GM12878 (cell line): ENCODE measurements at regions not wholly inside any gene's neighbourhood (a gene's known extent, or its start where the extent isn't known, plus 50 kb on each side); places are given as distances from the start of the nearest gene placed in this dataset.

Experiments used
- ASH2L ChIP-seq: fragments of 300-600, 200-600 bp; sonication (generic); IDR thresholded peaks from 2 replicates; pipeline ENCODE4 v1.6.1; 2017; ENCODE audit warnings: low read depth, mild to moderate bottlenecking, borderline replicate concordance
- BCL3 ChIP-seq: IDR thresholded peaks from 2 replicates; pipeline ENCODE4 v1.6.1; 2011; ENCODE audit warnings: borderline replicate concordance, low read depth, mild to moderate bottlenecking, moderate library complexity, low read length; ENCODE audit not compliant: insufficient read depth, poor library complexity, severe bottlenecking
- BHLHE40 ChIP-seq, 2 experiments: fragments of 450-650 bp in 1 of 2; IDR thresholded peaks; 2 replicates each; pipeline ENCODE4 v1.6.1; 2011 to 2017; ENCODE audit warnings: low read depth in 2 of 2, borderline replicate concordance in 1 of 2, improper control_type of control experiment in 1 of 2, low read length in 1 of 2, mild to moderate bottlenecking in 1 of 2
- CREB1 ChIP-seq: IDR thresholded peaks from 2 replicates; pipeline ENCODE4 v1.6.1; 2012; ENCODE audit warnings: low read depth, mild to moderate bottlenecking, inconsistent platforms
- ETV6 ChIP-seq, 2 experiments: fragments of 450-650 bp in 1 of 2; IDR thresholded peaks in 1 of 2; conservative IDR thresholded peaks in 1 of 2; 2 replicates each; pipeline ENCODE4 v1.6.1; 2014; ENCODE audit warnings: antibody characterized with exemption in 1 of 2, borderline replicate concordance in 1 of 2, low read depth in 1 of 2, mild to moderate bottlenecking in 1 of 2, moderate library complexity in 1 of 2
- IKZF1 ChIP-seq: fragments of 450-650 bp; conservative IDR thresholded peaks from 2 replicates; pipeline ENCODE4 v1.6.1; 2017; ENCODE audit warnings: antibody characterized with exemption, mild to moderate bottlenecking
- JUNB ChIP-seq: IDR thresholded peaks from 2 replicates; pipeline ENCODE4 v1.6.1; 2016; ENCODE audit warnings: antibody characterized with exemption, mild to moderate bottlenecking
- NR2F1 ChIP-seq: fragments of 450-650 bp; conservative IDR thresholded peaks from 2 replicates; pipeline ENCODE4 v1.6.1; 2017; ENCODE audit warnings: mild to moderate bottlenecking
- POLR2AphosphoS2 ChIP-seq: IDR thresholded peaks from 2 replicates; pipeline ENCODE4 v1.6.1; 2011; ENCODE audit warnings: low read depth, mild to moderate bottlenecking, low read length, improper control_type of control experiment, moderate library complexity
- REST ChIP-seq: IDR thresholded peaks from 2 replicates; pipeline ENCODE4 v1.6.1; 2012; ENCODE audit warnings: mild to moderate bottlenecking, low read depth, low read length
- RFX5 ChIP-seq: IDR thresholded peaks from 2 replicates; pipeline ENCODE4 v1.6.1; 2011; ENCODE audit warnings: low read depth, low read length, improper control_type of control experiment
- RUNX3 ChIP-seq: IDR thresholded peaks from 2 replicates; pipeline ENCODE4 v1.6.1; 2012; ENCODE audit warnings: low read length, inconsistent platforms
- SREBF2 ChIP-seq: IDR thresholded peaks from 2 replicates; pipeline ENCODE4 v1.6.1; 2012; ENCODE audit warnings: mild to moderate bottlenecking, low read length
- SUZ12 ChIP-seq: fragments of 200-600 bp; sonication (generic); IDR thresholded peaks from one replicate; pipeline ENCODE4 v1.6.1; 2018; ENCODE audit warnings: antibody characterized with exemption, mild to moderate bottlenecking; ENCODE audit not compliant: unreplicated experiment
- ZNF217 ChIP-seq: fragments of 450-650 bp; IDR thresholded peaks from 2 replicates; pipeline ENCODE4 v1.6.1; 2017; ENCODE audit warnings: antibody characterized with exemption, mild to moderate bottlenecking
- ZNF274 ChIP-seq: IDR thresholded peaks from one replicate; pipeline ENCODE4 v1.8.0; 2011; ENCODE audit not compliant: insufficient read length, insufficient read depth
- TF ChIP-seq, protein P1 (sequence below), 3 experiments: IDR thresholded peaks in 2 of 3; conservative IDR thresholded peaks in 1 of 3; 2 replicates each; pipeline ENCODE4 v1.5.1; 2011; ENCODE audit warnings: low read depth in 3 of 3, low read length in 3 of 3, mild to moderate bottlenecking in 3 of 3, control low read depth in 2 of 3, moderate library complexity in 2 of 3, inconsistent platforms in 1 of 3, mixed read lengths in 1 of 3; ENCODE audit not compliant: control insufficient read depth in 2 of 3, insufficient read depth in 1 of 3; ENCODE audit errors: extremely low read depth in 1 of 3
- TF ChIP-seq, protein P2 (sequence below): IDR thresholded peaks from 2 replicates; pipeline ENCODE4 v1.6.1; 2011; ENCODE audit warnings: low read depth, mild to moderate bottlenecking, low read length, moderate library complexity, borderline replicate concordance; ENCODE audit errors: extremely low read depth
- TF ChIP-seq, protein P3 (sequence below): fragments of 450-650 bp; IDR thresholded peaks from 2 replicates; pipeline ENCODE4 v1.6.1; 2017; ENCODE audit warnings: antibody characterized with exemption, mild to moderate bottlenecking, moderate library complexity

DNA sequence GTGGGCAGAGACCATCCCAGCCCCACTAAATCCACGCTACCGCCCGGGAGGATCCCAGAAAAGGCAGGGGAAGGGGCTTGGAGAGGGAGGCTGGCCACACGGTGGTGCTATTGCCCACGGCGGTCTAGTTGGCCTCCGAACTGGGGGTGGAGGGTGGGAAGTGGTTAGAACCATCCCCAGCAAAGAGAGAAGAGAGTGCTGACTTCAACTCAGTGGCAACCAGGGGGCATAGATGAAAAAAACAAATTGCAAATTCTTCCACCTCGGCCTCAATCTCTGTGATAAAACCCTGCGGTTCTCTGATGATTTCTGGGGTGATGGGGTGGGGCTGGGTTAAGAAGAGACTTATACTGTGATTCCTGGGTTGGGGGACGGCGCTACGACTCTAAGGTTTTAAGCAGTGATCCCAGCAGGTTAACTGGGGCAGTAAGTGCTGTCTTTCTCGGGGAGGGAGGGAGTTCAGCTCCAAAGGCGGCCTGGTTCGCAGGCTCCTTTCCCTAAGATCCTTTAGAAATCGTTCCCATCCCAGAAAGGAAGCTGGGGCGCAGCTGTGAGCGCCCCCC, 154.5 kb upstream of the LYZL2 start (continued):
- TF ChIP-seq BHLHE40 (IDR thresholded peaks at IDR 0.05; ENCODE audit: borderline replicate concordance in 1 of 2, low read depth in 2 of 2, low read length in 1 of 2) = no peak
- TF ChIP-seq, protein P1, sequence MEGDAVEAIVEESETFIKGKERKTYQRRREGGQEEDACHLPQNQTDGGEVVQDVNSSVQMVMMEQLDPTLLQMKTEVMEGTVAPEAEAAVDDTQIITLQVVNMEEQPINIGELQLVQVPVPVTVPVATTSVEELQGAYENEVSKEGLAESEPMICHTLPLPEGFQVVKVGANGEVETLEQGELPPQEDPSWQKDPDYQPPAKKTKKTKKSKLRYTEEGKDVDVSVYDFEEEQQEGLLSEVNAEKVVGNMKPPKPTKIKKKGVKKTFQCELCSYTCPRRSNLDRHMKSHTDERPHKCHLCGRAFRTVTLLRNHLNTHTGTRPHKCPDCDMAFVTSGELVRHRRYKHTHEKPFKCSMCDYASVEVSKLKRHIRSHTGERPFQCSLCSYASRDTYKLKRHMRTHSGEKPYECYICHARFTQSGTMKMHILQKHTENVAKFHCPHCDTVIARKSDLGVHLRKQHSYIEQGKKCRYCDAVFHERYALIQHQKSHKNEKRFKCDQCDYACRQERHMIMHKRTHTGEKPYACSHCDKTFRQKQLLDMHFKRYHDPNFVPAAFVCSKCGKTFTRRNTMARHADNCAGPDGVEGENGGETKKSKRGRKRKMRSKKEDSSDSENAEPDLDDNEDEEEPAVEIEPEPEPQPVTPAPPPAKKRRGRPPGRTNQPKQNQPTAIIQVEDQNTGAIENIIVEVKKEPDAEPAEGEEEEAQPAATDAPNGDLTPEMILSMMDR (IDR thresholded peaks at IDR 0.05 in 2 of 3, conservative IDR thresholded peaks at IDR 0.05 in 1 of 3; ENCODE audit: control insufficient read depth in 2 of 3, extremely low read depth in 1 of 3, insufficient read depth in 1 of 3, low read depth in 3 of 3, low read length in 3 of 3) = peak; percentile 88 to 93 (median 89)
- TF ChIP-seq SUZ12 = no peak
- no peak for TF ChIP-seq POLR2AphosphoS2
- TF ChIP-seq IKZF1 = peak; percentile 58
- TF ChIP-seq ASH2L = no peak
- no peak for TF ChIP-seq SREBF2
- TF ChIP-seq REST = no peak
- no peak for TF ChIP-seq NR2F1
- TF ChIP-seq CREB1 = peak; percentile 43; the same call in 1 of the 2 replicates
- TF ChIP-seq, protein P2, sequence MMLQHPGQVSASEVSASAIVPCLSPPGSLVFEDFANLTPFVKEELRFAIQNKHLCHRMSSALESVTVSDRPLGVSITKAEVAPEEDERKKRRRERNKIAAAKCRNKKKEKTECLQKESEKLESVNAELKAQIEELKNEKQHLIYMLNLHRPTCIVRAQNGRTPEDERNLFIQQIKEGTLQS = no peak
- TF ChIP-seq RUNX3 = peak; percentile 84
- no peak for TF ChIP-seq RFX5
- TF ChIP-seq BCL3 = no peak
- TF ChIP-seq ETV6 (conservative IDR thresholded peaks at IDR 0.05 in 1 of 2, IDR thresholded peaks at IDR 0.05 in 1 of 2; ENCODE audit: borderline replicate concordance in 1 of 2, low read depth in 1 of 2) = 0 out of 4 replicates have a peak, but pooled peaks of 1 of the 2 experiments have one; percentile 32
- no peak for TF ChIP-seq JUNB
- TF ChIP-seq, protein P3, sequence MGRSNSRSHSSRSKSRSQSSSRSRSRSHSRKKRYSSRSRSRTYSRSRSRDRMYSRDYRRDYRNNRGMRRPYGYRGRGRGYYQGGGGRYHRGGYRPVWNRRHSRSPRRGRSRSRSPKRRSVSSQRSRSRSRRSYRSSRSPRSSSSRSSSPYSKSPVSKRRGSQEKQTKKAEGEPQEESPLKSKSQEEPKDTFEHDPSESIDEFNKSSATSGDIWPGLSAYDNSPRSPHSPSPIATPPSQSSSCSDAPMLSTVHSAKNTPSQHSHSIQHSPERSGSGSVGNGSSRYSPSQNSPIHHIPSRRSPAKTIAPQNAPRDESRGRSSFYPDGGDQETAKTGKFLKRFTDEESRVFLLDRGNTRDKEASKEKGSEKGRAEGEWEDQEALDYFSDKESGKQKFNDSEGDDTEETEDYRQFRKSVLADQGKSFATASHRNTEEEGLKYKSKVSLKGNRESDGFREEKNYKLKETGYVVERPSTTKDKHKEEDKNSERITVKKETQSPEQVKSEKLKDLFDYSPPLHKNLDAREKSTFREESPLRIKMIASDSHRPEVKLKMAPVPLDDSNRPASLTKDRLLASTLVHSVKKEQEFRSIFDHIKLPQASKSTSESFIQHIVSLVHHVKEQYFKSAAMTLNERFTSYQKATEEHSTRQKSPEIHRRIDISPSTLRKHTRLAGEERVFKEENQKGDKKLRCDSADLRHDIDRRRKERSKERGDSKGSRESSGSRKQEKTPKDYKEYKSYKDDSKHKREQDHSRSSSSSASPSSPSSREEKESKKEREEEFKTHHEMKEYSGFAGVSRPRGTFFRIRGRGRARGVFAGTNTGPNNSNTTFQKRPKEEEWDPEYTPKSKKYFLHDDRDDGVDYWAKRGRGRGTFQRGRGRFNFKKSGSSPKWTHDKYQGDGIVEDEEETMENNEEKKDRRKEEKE = no peak
- no peak for TF ChIP-seq ZNF274
- TF ChIP-seq ZNF217 = no peak; the same call in 1 of the 2 replicates
